Loucy (cell line): ENCODE measurements at regions not wholly inside any gene's neighbourhood (a gene's known extent, or its start where the extent isn't known, plus 50 kb on each side); places are given as distances from the start of the nearest gene placed in this dataset.

ENCODE experiments used
- H2AFZ ChIP-seq: fragments of 200-600 bp; sonication (generic); 2 replicates; pipeline ENCODE4 v1.6.0; 2016; ENCODE audit warnings: antibody characterized with exemption, mild to moderate bottlenecking, low read length, moderate library complexity
- H3F3A ChIP-seq: fragments of 200-600 bp; 2 replicates; pipeline ENCODE4 v1.6.0; 2016; ENCODE audit warnings: antibody characterized with exemption, low read depth, mild to moderate bottlenecking
- H3K27me3 ChIP-seq: fragments of 200-600 bp; sonication (generic); 2 replicates; pipeline ENCODE4 v1.6.1; 2014; ENCODE audit warnings: low read length, mild to moderate bottlenecking; ENCODE audit not compliant: insufficient read depth, poor library complexity, severe bottlenecking
- H3K36me3 ChIP-seq: fragments of 200-600 bp; sonication (generic); 2 replicates; pipeline ENCODE4 v1.6.1; 2016; ENCODE audit warnings: low read length; ENCODE audit not compliant: insufficient read depth
- H3K4me1 ChIP-seq: fragments of 200-600 bp; sonication (generic); 2 replicates; pipeline ENCODE4 v1.5.1; 2014; ENCODE audit warnings: low read length, mild to moderate bottlenecking; ENCODE audit not compliant: insufficient read depth, poor library complexity, severe bottlenecking
- H3K4me2 ChIP-seq: fragments of 200-600 bp; sonication (generic); 2 replicates; pipeline ENCODE4 v1.6.0; 2014; ENCODE audit warnings: antibody characterized with exemption, low read length, low read depth, mild to moderate bottlenecking; ENCODE audit not compliant: poor library complexity, severe bottlenecking
- H3K4me3 ChIP-seq: fragments of 200-600 bp; sonication (generic); 2 replicates; pipeline ENCODE4 v1.5.1; 2014; ENCODE audit warnings: low read length, mild to moderate bottlenecking, mixed read lengths; ENCODE audit not compliant: poor library complexity, severe bottlenecking
- H3K79me2 ChIP-seq: fragments of 200-600 bp; sonication (generic); 2 replicates; pipeline ENCODE4 v1.6.1; 2014; ENCODE audit warnings: low read length; ENCODE audit not compliant: insufficient read depth
- H3K9ac ChIP-seq: fragments of 200-600 bp; sonication (generic); 2 replicates; pipeline ENCODE4 v1.6.0; 2014; ENCODE audit warnings: mild to moderate bottlenecking, low read depth, low read length, moderate library complexity; ENCODE audit not compliant: poor library complexity, severe bottlenecking
- H3K9me2 ChIP-seq: fragments of 200-600 bp; sonication (generic); replicated peaks from 2 replicates; pipeline ENCODE4 v1.6.1; 2016; ENCODE audit warnings: low read depth, low read length, mixed read lengths
- H3K9me3 ChIP-seq: fragments of 200-600 bp; sonication (generic); 2 replicates; pipeline ENCODE4 v1.6.1; 2014; ENCODE audit warnings: mild to moderate bottlenecking, antibody characterized with exemption, low read length, low read depth; ENCODE audit not compliant: insufficient read depth
- H4K20me1 ChIP-seq: fragments of 200-600 bp; sonication (generic); 2 replicates; pipeline ENCODE4 v1.6.0; 2014; ENCODE audit warnings: antibody characterized with exemption, low read length, mild to moderate bottlenecking; ENCODE audit not compliant: insufficient read depth, poor library complexity, severe bottlenecking
- EZH2phosphoT487 ChIP-seq: fragments of 200-600 bp; IDR thresholded peaks from 2 replicates; pipeline ENCODE4 v1.6.1; 2018; ENCODE audit warnings: antibody characterized with exemption, mild to moderate bottlenecking, moderate library complexity, borderline replicate concordance
- TF ChIP-seq, protein P1 (sequence below): fragments of 200-600 bp; sonication (generic); conservative IDR thresholded peaks from 2 replicates; pipeline ENCODE4 v1.5.1; 2014; ENCODE audit warnings: mild to moderate bottlenecking, antibody characterized with exemption, low read length

DNA sequence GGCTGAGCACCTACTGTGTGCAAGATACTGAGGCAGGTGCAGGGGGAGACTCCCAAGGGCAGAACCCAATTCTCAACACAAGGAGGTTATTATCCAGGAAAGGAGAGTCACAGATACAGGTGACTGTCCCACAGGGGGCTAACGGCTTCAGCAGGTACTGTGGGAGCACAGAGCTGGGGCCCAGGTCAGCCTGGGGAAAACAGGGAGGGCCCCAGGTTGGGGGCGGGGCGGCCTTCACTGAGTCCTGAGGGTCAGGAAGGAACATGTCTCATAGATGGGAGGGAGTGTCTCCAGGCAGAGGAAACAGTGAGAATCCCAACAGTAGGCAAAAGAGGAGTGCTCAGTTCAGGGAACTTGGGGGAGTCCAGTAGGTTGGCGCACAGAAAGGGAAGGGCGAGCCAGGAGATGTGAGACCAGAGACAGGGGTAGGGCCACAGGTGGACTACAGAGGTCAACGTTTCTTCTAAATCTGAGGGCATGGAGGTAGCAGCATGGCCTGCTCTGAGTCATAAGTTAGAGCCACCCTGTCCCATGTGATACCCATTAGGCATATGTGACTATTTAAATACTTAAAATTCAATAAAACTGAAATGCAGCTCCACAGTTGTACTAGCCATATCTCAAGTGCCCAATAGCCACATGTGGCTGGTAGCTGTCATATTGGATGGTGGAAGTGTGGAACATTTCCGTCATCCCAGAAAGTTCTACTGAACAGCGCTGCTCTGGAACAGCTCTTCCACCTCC lies 157.2 kb downstream of the TTC32 start:
- Histone ChIP-seq H2AFZ (no peak overlapping the region), H3K9me3 (no peaks in the 10 kb centered on the region), H4K20me1 (no peaks in the 10 kb centered on the region), H3K4me3 (no peak overlapping the region), H3K27me3 (no peaks in the 10 kb centered on the region), H3K79me2 (no peaks in the 10 kb centered on the region), H3K36me3 (no peaks in the 10 kb centered on the region), H3K9me2 (no peaks in the 10 kb centered on the region), H3K4me1 (no peaks in the 10 kb centered on the region), H3F3A (no peaks in the 10 kb centered on the region), H3K4me2 (no peak overlapping the region), H3K9ac (no peak overlapping the region)
- no peak for TF ChIP-seq EZH2phosphoT487
- TF ChIP-seq, protein P1, sequence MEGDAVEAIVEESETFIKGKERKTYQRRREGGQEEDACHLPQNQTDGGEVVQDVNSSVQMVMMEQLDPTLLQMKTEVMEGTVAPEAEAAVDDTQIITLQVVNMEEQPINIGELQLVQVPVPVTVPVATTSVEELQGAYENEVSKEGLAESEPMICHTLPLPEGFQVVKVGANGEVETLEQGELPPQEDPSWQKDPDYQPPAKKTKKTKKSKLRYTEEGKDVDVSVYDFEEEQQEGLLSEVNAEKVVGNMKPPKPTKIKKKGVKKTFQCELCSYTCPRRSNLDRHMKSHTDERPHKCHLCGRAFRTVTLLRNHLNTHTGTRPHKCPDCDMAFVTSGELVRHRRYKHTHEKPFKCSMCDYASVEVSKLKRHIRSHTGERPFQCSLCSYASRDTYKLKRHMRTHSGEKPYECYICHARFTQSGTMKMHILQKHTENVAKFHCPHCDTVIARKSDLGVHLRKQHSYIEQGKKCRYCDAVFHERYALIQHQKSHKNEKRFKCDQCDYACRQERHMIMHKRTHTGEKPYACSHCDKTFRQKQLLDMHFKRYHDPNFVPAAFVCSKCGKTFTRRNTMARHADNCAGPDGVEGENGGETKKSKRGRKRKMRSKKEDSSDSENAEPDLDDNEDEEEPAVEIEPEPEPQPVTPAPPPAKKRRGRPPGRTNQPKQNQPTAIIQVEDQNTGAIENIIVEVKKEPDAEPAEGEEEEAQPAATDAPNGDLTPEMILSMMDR, result no peak

DNA sequence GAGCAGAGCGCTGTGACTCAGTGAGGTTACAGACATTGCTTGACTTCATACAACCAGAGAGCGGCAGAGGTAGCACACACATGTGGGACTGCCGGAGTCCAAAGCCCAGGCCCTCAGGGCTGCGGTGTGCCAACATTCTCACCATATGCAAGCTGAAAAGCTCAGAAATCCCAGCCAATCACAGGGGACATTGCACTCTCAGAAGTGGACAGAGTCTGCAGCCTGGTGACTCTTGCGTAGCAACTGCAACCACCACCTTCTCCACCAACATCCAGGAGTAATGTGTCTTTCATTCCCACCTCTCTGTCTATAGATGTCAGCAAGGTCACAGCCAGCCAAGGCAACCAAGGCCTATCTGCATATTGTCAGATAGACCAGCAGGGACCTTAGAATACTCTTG lies 158.1 kb downstream of the TTC32 start:
- Histone ChIP-seq H3K4me2 (no peak overlapping the region), H3K36me3 (no peaks in the 10 kb centered on the region), H3K27me3 (no peaks in the 10 kb centered on the region), H3K9ac (no peak overlapping the region), H3K4me3 (no peak overlapping the region), H3K4me1 (no peaks in the 10 kb centered on the region), H2AFZ (no peak overlapping the region), H3K79me2 (no peaks in the 10 kb centered on the region), H3K9me2 (no peaks in the 10 kb centered on the region), H4K20me1 (no peaks in the 10 kb centered on the region), H3F3A (no peaks in the 10 kb centered on the region), H3K9me3 (no peaks in the 10 kb centered on the region)
- TF ChIP-seq, protein P1, result no peak
- no peak for TF ChIP-seq EZH2phosphoT487

DNA sequence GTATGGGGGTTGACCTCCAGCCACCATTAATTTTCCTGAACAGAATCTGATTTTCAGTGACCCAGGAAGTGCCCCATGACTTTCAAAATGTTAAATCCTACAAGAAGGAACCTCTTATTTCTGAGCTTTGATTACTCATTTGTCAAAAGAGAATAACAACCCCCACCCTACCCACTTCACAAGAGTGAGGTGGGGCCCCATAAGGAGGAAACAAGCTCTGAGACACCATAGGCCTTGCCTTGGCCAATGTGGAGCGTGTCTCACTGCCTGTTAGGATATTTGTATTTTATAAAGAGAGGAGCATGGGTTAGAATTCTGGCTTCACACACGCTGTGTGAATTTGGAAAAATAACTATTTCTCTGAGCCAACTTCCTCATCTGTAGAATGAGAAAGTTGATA lies 158.9 kb downstream of the TTC32 start:
- Histone ChIP-seq H3F3A (no peaks in the 10 kb centered on the region), H4K20me1 (no peaks in the 10 kb centered on the region), H3K4me2 (no peak overlapping the region), H3K9me2 (no peaks in the 10 kb centered on the region), H3K4me3 (no peak overlapping the region), H2AFZ (no peak overlapping the region), H3K4me1 (no peaks in the 10 kb centered on the region), H3K9ac (no peak overlapping the region), H3K79me2 (no peaks in the 10 kb centered on the region), H3K27me3 (no peaks in the 10 kb centered on the region), H3K9me3 (no peaks in the 10 kb centered on the region), H3K36me3 (no peaks in the 10 kb centered on the region)
- TF ChIP-seq, protein P1, result no peak
- TF ChIP-seq EZH2phosphoT487, result no peak
